GM12873 (cell line): ENCODE measurements at regions not wholly inside any gene's neighbourhood (a gene's known extent, or its start where the extent isn't known, plus 50 kb on each side); places are given as distances from the start of the nearest gene placed in this dataset.

Source experiments
- CTCF ChIP-seq: IDR thresholded peaks from 2 replicates; pipeline ENCODE4 v1.5.1; 2012; ENCODE audit warnings: low read depth, mild to moderate bottlenecking, moderate library complexity, low read length, control low read depth; ENCODE audit not compliant: insufficient read depth; ENCODE audit errors: missing control alignments

GRCh38 chr11:80515097-80515496, 1074.3 kb upstream of the TENM4 start:
- TF ChIP-seq CTCF, result no peak

GRCh38 chr11:80512491-80512890, 1071.7 kb upstream of the TENM4 start:
- no peak for TF ChIP-seq CTCF

- no peak for TF ChIP-seq CTCF
These were observed 1064.9 kb upstream of the TENM4 start for GRCh38 chr11:80505771-80506170.

GRCh38 chr11:80503990-80504389, 1063.2 kb upstream of the TENM4 start:
- TF ChIP-seq CTCF, result no peak

- no peak for TF ChIP-seq CTCF
These were observed 1061.7 kb upstream of the TENM4 start for GRCh38 chr11:80502511-80502910.

GRCh38 chr11:80495116-80495515, 1054.3 kb upstream of the TENM4 start:
- TF ChIP-seq CTCF, result no peak

- TF ChIP-seq CTCF, result no peak
These were observed 1047.1 kb upstream of the TENM4 start for GRCh38 chr11:80487952-80488351.
